ENCODE measurements at regions not wholly inside any gene's neighbourhood (a gene's known extent, or its start where the extent isn't known, plus 50 kb on each side); places are given as distances from the start of the nearest gene placed in this dataset.
A peak's percentile ranks its signal among the peaks of the same experiment; 100 is the strongest.

- DNase-seq, result no peak
Measured at GRCh38 chr1:116232989-116233514, 121.9 kb downstream of the MAB21L3 start.

DNA sequence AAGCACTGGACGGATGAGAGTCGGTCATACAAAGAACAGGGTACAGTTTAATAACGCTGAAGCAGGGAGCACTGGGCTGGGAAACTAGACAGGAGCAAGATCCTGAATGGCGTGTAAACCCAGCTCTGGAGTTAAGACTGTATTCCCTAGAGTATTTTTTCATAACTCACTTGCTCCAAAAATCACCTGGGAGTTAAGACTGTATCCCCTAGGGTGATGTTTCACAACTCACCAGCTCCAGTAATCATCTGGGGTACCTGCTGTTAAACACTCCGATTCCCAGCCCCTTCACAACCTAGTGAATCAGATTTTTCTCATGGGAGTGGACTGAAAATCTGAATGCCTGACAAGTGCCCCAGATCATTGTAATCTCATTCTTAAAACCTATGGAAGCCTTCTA, 123.2 kb downstream of the MAB21L3 start:
- no peak for DNase-seq

GRCh38 chr1:116239916-116240315, 128.7 kb downstream of the MAB21L3 start:
- no peak for DNase-seq

- no peak for DNase-seq
Measured at GRCh38 chr1:116242741-116243140, 130.3 kb upstream of the ATP1A1 start.

- peak; percentile 6 for DNase-seq
Measured at GRCh38 chr1:116243333-116244054, 129.6 kb upstream of the ATP1A1 start.

DNA sequence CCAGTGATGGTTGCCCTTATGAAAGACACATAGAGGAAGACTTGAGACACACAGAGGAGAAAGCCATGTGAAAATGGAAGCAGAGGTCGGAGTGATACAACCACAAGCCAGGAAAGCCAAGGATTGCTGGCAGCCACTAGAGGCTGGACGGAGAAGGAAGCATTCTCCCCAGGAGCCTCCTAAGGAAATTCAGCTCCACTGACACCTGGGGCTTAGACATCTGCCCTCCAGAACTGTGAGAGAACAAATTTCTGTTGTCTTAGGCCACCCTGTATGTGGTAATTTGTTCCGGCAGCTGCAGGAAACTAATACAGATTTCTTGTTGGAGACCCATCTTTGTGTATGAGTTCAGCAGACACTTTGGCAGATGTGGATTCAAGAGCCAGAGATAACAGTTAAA, 126.9 kb upstream of the ATP1A1 start:
- DNase-seq, result no peak

DNA sequence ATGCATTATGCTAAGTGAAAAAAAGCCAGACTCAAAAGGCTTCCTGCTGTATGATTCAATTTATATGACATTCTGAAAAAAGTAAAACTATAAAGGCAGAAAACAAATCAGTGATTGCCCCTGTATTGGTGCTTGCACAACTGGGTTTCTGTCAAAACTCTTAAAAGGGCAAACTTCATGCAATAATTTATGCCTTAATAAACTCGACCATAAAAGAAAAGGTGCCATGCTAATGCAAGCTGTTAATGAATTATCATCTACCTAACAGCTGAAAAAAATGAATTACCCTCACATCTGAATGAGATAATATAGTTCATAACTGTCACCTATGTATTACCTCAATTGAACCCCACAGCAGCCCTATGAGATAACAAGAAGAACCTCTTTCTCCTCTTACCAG, 120.8 kb upstream of the ATP1A1 start:
- DNase-seq, result no peak

GRCh38 chr1:116252785-116253184, 120.3 kb upstream of the ATP1A1 start:
- DNase-seq, result no peak

GRCh38 chr1:116253566-116254382, 119.3 kb upstream of the ATP1A1 start:
- no peak for DNase-seq

DNA sequence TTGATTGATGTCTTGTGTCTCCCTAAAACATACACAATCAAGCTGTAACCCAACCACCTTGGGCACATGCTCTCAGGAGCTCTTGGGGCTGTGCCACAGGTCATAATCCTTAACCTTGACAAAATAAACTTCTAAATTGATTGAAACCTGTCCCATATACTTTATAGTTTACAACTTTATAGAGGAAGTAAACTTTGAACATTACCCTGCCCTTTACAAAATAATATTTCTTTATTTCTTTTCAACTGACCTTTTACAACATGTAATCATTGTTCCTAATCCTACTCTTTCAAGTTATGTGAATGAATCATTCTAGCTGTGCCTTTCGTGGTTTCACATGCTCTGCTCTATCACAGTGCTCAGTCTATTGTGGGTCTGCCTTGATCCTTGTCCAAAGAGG, 118.3 kb upstream of the ATP1A1 start:
- DNase-seq, result no peak

DNA sequence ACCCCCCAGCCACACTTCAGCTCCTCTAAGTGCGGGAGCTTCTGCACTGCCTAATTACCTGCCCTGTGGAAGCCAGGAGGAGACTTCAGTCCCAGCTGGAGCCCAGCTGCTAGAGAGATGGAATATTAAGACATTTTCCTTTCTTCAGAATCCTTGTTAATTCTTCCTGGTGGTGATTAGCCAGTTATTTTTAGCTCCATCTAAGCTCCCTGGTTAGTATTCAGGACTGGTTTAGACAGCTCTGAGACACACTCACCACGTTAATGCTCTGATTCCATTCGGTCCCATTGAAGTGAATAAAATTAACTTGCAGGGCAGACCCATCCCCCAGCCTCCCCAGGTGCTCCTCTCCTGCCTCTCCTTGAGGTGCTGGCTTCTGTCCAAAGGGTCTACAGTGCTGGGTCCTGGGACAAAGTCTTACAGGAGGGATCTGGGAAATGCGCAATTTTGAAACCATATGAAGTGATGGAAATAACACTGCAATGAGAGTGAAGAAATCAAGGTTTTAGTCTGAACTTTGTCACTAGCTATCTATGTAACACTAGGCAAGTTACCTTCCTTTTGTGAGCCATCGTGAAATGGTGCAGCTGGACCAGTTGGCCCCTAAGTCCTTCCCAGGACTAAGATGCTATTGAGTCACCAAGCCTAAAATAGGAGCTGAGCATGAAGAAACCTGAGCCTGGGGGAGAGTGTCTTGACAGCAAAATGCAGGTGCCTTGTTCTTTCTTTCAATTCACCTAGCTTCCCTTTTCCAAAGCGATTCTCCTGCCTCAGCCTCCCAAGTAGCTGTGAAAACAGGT, 117.4 kb upstream of the ATP1A1 start:
- DNase-seq, result no peak

- DNase-seq, result no peak
Measured at GRCh38 chr1:116256286-116256649, 116.8 kb upstream of the ATP1A1 start.

- no peak for DNase-seq
Measured at GRCh38 chr1:116256875-116257274, 116.2 kb upstream of the ATP1A1 start.

DNA sequence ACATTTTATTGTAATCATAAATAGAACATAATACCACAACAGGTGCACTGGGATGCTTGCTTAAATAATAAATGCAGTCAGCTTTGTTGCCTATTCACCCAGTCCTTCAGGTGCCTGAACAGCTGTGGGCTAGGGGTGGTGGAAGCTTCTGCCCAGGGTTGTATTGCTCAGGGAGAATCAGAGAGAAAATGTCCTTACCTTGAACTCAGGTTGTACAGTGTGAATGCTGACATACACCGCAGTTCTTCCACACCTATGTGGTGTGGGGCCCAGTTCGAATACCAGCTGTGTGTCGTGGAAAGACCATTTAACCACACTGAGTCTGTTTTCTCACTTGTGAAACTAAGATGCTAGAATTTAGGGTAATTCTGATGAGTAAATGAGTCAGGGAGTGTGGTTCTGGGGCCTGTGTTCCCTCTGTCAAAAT, 115.7 kb upstream of the ATP1A1 start:
- no peak for DNase-seq

DNA sequence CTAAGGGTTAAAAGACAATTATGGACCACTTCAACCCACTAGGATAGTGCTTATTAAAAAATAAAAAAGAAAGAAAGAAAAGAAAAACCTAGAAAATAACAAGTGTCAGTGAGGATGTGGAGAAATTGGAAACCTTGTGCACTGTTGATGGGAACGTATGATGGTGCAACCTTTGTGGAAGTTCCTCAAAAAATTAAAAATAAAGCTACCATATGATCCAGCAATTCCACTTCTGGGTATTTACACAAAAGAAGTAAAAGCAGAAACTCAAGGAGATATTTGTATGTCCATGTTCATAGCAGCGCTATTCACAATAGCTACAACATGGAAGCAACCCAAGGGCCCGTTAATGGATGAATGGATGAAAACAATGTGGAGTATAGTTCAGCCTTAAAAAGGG, 115.2 kb upstream of the ATP1A1 start:
- no peak for DNase-seq

- no peak for DNase-seq
Measured at GRCh38 chr1:116258668-116259419, 114.2 kb upstream of the ATP1A1 start.

GRCh38 chr1:116259663-116260062, 113.4 kb upstream of the ATP1A1 start:
- no peak for DNase-seq

GRCh38 chr1:116260115-116260514, 112.9 kb upstream of the ATP1A1 start:
- no peak for DNase-seq

GRCh38 chr1:116260621-116261020, 112.4 kb upstream of the ATP1A1 start:
- no peak for DNase-seq

DNA sequence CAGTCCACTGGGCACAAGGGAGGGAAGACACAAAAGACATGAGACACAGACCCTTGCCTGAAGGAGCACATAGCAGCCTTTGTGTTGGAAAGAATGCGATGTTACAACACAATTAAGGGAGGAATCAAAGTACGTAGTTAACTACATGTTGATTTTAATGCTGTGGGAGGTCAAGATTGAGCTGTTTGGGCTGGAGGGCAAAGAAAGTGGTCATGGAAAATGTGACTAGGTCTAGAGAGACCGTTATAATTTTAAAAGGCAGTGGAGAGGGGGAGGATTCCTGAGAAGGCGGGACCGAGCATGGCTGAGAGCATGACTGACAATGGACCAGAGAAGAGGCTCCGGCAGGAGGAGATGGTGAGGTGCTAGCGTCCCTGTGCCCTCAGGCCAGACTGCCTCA, 111.8 kb upstream of the ATP1A1 start:
- no peak for DNase-seq

DNA sequence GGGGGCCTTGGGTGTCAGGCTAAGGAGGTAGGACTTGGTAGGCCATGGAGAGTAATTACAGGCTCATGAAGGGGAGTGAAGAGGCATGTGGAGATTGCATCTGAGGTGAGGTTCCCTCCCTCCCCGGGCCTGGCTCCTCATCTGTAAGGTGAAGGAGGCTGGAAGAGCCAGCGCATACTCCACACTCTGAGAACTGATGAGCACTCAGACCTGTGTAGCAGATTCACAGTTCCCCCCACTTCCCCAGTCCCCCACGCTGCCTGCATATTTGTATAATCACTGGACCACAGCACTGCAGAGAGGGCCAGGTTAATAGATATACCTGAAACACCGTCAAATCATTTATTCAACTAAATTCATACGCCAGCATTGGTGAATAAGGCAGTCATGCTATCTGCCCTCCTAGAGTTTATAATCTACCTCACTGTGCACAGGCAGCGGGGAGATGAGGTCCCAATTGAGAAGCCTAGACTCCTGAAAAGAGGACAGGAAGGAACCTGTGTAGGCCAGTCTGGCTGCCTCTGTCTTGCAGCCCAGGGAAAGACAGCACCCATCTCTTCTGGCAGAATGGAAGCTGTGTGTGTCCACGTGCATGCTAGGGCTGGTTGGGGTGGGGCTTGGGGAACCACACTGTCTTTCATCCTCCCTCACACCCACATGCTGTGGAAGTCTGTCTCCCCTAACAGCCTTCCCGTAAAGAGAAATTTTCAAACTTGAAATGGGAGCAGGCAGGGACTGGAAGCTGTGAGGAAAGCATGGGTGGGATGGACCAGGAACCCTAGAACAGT, 110.6 kb upstream of the ATP1A1 start:
- no peak for DNase-seq

Measured in skin of body (tissue), 1 donor.